ENCODE measurements at regions not wholly inside any gene's neighbourhood (a gene's known extent, or its start where the extent isn't known, plus 50 kb on each side); places are given as distances from the start of the nearest gene placed in this dataset.

GRCh38 chr4:127124919-127125318 is 507.8 kb upstream of the INTU start:
- DNase-seq, result no peak
- peak; percentile 12; the same call in 1 of the 2 replicates for TF ChIP-seq CTCF (IDR thresholded peaks at IDR 0.05; ENCODE audit: low read depth, low read length)
- Histone ChIP-seq H3K4me3 (ENCODE audit: low read depth, low read length) (no peak overlapping the region), H3K27ac (no peak overlapping the region), H3K36me3 (no peaks in the 10 kb centered on the region), H3K27me3 (ENCODE audit: insufficient read depth, low read depth, severe bottlenecking) (no peaks in the 10 kb centered on the region), H3K9me3 (ENCODE audit: severe bottlenecking) (no peaks in the 10 kb centered on the region)

GRCh38 chr4:127126718-127127117 is 506.0 kb upstream of the INTU start:
- no peak for TF ChIP-seq CTCF (IDR thresholded peaks at IDR 0.05; ENCODE audit: low read depth, low read length)
- no peak for DNase-seq
- Histone ChIP-seq H3K36me3 (no peaks in the 10 kb centered on the region), H3K27me3 (ENCODE audit: insufficient read depth, low read depth, severe bottlenecking) (no peaks in the 10 kb centered on the region), H3K27ac (no peak overlapping the region), H3K9me3 (ENCODE audit: severe bottlenecking) (no peaks in the 10 kb centered on the region), H3K4me3 (ENCODE audit: low read depth, low read length) (no peak overlapping the region)

GRCh38 chr4:127131527-127131926 is 501.2 kb upstream of the INTU start:
- no peaks in the 10 kb centered on the region for H3K36me3 ChIP-seq
- no peaks in the 10 kb centered on the region for H3K9me3 ChIP-seq (ENCODE audit: severe bottlenecking)
- H3K27me3 ChIP-seq (ENCODE audit: insufficient read depth, low read depth, severe bottlenecking), result no peaks in the 10 kb centered on the region
- H3K4me3 ChIP-seq (ENCODE audit: low read depth, low read length), result no peak overlapping the region
- no peak for TF ChIP-seq CTCF (IDR thresholded peaks at IDR 0.05; ENCODE audit: low read depth, low read length)
- no peak overlapping the region for H3K27ac ChIP-seq
- DNase-seq, result no peak

GRCh38 chr4:127134490-127134889 is 498.3 kb upstream of the INTU start:
- no peak overlapping the region for H3K4me3 ChIP-seq (ENCODE audit: low read depth, low read length)
- no peak for DNase-seq
- H3K27ac ChIP-seq, result no peak overlapping the region
- no peaks in the 10 kb centered on the region for H3K9me3 ChIP-seq (ENCODE audit: severe bottlenecking)
- TF ChIP-seq CTCF (IDR thresholded peaks at IDR 0.05; ENCODE audit: low read depth, low read length), result no peak
- H3K27me3 ChIP-seq (ENCODE audit: insufficient read depth, low read depth, severe bottlenecking), result no peaks in the 10 kb centered on the region
- no peaks in the 10 kb centered on the region for H3K36me3 ChIP-seq

- Histone ChIP-seq H3K4me3 (ENCODE audit: low read depth, low read length) (no peak overlapping the region), H3K27ac (no peak overlapping the region), H3K27me3 (ENCODE audit: insufficient read depth, low read depth, severe bottlenecking) (no peaks in the 10 kb centered on the region), H3K9me3 (ENCODE audit: severe bottlenecking) (no peaks in the 10 kb centered on the region), H3K36me3 (no peaks in the 10 kb centered on the region)
- no peak for DNase-seq
- TF ChIP-seq CTCF (IDR thresholded peaks at IDR 0.05; ENCODE audit: low read depth, low read length), result no peak
Observed at GRCh38 chr4:127138586-127138985, 494.2 kb upstream of the INTU start.

- no peaks in the 10 kb centered on the region for H3K36me3 ChIP-seq
- no peak for TF ChIP-seq CTCF (IDR thresholded peaks at IDR 0.05; ENCODE audit: low read depth, low read length)
- H3K27me3 ChIP-seq (ENCODE audit: insufficient read depth, low read depth, severe bottlenecking), result no peaks in the 10 kb centered on the region
- no peak overlapping the region for H3K4me3 ChIP-seq (ENCODE audit: low read depth, low read length)
- no peak for DNase-seq
- H3K9me3 ChIP-seq (ENCODE audit: severe bottlenecking), result no peaks in the 10 kb centered on the region
- no peak overlapping the region for H3K27ac ChIP-seq
Observed at GRCh38 chr4:127139788-127140286, 492.9 kb upstream of the INTU start.
